Activated CD8-positive, alpha-beta memory T cell treated with anti-CD3 and anti-CD28 coated beads for 4 hours (primary cell): ENCODE measurements at regions not wholly inside any gene's neighbourhood (a gene's known extent, or its start where the extent isn't known, plus 50 kb on each side); places are given as distances from the start of the nearest gene placed in this dataset.

ENCODE experiments used
- DNase-seq, 2 donors: peaks; one replicate each; pipeline ENCODE4 v3.0.0-alpha.2; 2020; ENCODE audit warnings: low read depth in 2 of 2

DNA sequence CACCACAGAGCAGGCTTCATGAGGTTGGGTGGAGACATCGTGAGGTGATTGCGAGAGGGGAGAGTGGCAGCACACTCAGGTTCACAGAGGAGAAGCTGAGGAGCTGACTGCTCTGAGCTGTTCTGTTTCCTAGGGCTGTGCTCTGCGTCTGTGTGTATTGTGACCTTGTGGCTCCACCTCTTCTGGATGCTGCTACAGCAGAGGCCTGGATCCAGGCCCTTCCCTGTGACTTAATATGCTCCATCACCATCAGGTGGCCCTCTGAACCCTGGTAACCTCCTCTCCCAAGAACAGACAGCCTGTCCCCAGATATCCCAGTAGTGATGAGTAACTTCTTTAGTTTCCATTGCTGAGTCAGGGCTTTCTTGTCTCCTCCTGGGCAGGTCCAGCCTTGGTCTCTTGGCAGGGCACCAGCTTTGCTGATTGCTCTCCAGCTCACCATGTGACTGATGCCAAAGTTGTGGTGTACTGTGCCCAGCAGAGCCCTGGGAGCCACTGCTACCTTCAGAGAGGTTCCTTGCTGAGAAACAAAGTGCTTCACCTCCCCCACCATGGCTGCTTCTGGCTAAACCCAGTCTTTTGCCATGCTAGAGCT is 212.8 kb upstream of the CHD1 start:
- DNase-seq = no peak

DNA sequence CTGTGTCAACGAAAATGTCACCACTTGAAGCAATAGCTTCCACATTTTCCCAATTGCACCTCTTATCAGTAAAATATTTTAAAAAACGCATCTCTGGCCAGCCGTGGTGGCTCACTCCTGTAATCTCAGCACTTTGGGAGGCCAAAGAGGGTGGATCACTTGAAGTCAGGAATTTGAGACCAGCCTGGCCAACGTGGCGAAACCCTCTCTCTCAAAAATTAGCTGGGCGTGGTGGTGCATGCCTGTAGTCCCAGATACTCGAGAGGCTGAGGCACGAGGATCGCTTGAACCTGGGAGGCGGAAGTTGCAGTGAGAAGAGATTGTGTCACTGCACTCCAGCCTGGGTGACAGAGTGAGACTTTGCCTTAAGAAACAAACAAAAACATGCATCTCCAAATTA is 210.1 kb upstream of the CHD1 start:
- DNase-seq = no peak

DNA sequence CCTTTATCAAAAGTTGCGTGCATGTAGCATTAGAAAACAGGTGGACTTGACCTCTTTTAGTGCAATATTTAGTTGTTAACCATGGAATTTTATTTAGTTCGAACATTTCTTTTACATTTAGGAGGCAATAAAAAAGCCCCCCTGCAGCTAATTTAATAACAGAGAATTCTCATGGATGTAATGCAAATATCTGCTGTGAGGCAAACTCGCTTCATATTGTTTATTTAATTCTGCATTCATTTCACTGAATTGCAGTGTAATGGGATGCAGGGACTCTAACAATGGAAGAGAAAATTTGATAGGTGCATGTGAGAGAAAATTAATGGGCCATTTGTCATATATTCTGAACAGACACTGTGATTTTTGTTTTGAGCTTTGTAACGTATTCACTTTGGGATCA is 205.1 kb upstream of the CHD1 start:
- DNase-seq = no peak

DNA sequence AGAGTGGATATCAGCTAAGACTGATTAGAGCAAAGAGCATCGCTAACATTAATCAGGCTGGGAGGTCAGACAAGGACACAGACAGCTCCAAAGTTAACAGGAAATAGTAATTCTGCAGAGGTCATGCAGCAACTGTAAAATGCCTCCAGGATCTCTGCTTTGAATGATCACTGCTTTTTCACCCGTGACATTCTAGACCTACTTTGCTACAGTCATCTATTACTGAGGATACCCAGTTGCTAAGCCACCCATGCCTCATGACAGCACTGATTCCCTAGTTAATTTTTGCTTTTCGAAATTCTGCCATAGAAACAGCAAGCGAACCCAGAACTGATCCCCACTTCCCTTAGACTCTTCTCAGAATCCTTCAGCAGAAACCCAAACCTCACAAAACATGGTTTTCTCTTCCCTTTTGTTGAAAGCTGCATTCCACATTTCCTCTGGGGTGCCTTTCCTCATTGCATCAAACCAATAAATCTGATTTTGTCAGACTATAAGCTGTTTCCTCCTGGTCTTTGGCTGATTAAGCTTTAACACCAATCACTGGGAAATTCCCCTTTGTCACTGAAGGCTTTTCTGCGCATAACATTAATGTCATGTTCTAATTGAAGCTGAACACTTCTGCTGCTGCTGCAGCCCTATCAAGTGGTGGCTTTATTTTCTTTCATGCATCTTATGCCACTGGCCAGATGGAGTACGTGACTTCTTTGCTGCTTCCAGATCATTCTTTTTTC is 201.1 kb upstream of the CHD1 start:
- DNase-seq = no peak

DNA sequence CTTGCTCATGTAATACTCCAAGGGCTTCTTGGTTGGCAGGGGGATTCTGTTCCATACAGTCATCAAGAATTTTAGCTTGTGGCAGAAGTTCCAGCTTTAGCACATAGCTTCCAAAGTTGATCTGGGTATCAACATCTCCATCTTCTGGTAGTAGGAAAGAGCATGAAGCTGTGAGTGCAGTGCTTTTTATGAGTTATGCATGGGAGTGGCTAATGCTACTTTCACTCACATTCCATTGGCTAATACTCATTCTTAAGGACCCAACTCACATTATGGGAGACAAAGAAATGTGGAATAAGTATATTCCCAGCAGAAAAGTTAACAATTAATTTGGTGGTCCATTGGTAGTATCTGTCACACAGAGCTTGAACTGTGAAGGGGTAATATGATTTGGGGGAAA is 194.2 kb upstream of the CHD1 start:
- no peak for DNase-seq

DNA sequence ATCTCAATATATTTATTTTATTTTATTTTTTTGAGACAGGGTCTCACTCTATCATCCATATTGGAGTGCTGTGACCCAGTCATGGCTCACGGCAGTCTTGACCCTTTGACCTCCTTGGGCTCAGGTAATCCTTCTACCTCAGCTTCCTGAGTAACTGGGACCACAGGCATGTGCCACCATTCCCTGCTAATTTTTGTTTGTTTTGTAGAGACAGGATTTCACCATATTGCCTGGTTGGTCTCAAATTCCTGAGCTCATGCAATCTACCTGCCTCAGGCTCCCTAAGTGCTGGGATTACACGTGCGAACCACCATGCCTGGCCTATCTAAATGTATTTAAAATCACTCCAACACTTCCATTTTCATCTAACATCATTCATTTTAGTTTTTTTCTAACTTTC is 190.5 kb upstream of the CHD1 start:
- no peak for DNase-seq

DNA sequence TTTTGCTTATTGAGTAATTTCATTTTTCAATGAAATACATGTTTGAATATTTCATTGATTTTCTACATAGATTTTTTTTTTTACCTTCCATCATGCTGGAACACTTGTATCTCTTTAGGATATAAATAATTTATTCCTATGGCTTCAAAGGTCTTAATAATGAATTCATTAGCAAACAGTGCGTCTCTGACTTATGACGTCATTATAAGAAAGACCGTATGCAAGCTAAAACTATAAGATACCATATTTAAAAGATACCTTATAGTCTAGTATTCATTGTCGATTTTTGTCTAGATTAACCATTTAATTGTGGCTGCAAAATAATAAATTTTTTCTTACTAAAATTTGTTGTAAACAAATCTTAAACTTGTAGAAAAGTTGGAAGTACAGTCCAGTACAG is 187.7 kb upstream of the CHD1 start:
- no peak for DNase-seq

DNA sequence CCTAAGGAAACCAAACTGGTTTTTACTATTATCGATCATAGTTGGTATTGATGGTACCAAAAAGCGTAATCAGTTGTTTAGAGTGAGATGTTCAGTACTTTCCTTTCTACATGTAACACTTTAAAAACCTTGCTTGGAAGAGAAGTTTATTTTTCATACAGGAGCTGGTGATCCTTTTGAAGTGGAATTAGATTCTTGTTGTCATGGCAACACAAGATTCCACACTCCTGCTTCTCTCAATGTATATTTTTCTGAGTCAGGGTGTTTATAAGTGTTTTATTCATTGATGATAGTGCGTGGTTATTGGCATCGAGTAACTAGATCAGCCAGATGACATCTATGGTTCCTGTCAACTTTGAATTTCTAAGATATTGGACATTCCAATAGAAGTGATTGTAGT is 181.1 kb upstream of the CHD1 start:
- DNase-seq = no peak

DNA sequence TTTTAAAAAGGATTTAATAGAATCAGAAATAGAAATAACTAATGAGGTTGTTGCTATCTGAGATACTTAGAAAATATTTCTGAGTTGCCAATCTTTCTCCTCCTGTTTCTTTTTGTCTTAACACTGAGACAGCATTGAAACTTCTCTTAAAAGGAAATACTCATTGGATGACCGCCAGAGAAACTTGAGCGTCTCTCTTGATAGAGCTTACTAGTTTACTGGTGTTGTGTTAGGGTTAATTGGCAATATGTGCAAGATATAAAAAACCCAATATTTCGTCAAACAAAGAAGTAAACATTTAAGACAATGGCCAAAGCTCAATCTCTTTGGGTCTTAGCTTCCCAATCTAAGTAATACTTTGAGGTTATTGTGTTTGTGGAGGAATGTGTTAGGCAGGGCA is 176.4 kb upstream of the CHD1 start:
- DNase-seq = no peak

DNA sequence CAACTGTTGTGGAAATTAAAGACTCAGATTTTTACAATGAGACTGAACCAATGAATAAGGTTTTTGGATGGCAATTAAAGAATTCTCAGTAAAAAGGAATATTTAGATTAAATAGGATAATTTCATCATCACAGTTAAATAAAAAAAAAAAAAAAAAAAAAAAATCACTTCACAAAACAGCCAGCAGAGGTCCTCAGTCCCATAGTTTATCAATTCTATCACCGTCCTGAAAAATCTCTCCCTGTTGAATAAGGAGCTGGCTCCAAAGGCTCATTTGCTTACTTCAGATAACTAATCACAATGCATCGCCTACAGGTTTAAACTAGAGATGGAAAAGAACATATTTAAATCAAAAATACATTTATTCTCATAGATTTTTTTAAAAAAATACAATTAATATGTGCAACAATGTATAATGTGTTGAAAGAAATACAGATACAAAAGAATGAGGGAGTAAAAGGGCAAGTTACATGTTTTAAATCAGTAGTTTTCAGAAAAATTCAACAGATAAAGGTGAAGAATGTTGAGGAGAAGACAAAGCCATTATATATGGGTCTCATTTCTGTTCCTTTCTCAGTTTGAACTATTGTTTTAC is 175.8 kb upstream of the CHD1 start:
- no peak for DNase-seq

DNA sequence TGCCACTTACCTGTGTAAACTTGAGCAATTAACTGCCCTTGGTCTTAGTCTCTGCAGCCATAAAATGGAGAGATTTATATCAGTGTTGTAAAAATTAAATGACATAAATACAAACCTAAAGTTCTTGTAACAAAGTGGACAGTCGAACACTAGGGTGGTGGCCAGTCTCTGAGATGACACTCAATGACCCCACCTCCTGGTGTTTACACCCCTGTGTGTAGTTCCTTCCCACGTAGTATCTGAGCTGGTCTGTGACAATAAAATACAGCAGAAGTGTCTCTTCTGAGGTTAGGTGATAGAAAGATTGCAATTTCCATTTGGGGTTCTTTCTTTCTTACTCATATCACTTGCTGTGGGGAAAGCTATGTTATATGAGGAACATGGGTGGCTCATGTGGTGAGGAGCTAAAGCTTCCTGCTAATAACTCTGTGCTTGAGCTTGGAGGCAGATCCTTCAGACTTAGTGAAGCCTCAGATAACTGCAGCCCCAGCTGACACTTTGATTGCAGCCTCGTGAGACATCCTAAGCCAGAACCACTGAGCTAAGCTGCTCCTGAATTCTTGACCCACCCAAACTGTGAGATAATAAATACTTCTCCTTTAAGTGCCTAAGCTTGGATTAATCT is 173.4 kb upstream of the CHD1 start:
- DNase-seq = no peak

DNA sequence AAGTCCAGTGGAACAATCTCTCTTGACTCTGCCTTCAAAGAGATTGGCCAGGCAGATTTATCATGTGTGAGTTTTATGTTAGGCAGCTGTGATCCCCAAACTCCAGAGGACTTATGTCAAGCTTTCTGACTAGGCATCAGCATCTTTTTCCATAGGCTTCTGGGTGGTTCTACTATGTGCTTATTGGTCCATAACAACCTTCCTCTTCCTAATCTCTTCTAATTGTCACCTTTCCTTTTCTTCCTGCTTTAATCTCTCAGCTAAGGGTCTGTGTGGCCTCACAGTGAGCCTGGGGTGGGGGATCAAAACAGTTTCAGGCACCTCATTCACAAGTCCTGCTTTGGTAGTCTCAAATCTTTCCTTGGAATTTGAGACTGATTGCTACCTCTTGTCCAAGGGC is 170.9 kb upstream of the CHD1 start:
- no peak for DNase-seq

DNA sequence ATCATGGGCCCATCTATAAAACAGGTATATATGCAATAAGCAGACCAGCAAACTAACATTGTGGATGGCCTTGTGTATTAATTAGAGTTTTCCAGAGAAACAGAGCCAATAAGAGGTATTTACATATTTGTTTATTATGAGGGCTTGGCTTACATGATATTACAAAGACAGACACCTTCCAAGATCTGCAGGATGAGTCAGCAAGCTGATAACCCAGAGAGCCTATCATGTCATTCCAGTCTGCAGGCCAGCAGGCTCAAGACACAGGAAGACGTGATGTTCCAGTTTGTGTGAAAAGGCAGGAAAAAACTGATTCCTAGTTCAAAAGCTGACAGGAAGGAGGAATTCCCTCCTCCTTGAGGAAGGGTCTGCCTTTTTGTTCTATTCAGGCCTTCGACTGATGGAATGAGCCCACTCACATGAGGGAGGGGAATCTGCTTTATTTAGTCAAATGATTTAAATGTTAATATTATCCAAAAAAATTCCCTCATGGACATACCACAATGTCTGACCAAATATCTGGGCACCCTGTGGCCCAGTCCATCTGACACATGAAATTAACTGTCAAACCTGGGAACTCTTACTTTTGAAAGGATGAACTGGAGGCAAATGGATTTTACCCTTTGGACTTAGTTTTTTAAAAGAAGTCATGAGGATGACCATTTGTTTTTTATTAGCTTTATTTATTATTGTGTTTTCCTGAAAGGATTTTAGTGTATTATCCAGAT is 161.2 kb upstream of the CHD1 start:
- no peak for DNase-seq

DNA sequence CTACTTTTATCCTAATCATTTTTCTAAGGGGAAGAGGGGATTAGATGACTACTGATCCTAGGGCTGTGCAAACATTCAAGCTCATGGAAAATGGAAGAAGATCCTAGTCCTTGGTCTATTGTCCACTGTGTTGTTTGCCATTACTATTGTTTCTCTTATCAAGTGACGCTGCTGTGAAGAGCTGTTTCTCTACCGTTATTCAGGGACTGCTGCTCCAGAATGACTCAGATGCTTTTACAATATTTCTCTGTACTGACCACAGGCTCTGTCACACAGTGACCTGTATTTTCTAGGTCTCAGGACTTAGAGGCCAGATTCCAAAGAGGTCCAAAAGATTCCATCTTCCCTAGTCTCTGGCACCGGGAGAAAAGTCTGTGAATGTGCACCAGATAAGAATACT is 159.5 kb upstream of the CHD1 start:
- DNase-seq = no peak

DNA sequence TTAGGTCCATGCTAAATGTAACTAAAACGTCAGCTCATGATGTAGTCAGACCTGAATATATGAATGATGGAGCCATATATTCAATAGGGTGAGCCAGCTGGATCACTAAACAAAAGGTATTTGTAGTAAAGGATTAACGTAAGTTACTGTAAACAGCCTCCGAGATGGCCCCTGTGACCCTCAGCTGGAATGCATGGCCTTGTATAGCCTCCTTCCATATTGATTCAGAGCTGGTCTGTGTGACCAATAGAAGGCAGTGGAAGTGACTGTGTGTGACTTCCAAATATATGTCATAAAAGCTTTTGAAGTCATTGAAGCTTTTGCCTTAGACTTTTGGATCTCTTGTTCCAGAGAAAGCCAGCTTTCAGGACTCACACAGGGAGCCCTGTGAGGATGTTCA is 154.4 kb upstream of the CHD1 start:
- DNase-seq = no peak

DNA sequence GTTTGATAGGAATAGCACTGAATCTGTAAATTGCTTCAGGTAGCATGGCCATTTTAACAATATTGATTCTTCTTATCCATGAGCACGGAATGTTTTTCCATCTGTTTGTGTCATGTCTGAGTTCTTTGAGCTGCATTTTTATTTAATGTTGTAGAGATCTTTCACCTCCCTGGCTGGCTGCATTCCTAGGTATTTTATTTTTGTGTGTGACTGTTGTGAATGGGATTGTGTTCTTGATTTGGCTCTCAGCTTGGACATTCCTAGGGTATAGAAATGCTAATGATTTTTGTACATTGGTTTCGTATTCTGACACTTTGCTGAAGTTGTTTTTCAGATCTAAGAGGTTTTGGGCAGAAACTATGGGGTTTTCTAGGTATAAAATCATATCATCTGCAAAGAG is 152.9 kb upstream of the CHD1 start:
- DNase-seq = no peak

DNA sequence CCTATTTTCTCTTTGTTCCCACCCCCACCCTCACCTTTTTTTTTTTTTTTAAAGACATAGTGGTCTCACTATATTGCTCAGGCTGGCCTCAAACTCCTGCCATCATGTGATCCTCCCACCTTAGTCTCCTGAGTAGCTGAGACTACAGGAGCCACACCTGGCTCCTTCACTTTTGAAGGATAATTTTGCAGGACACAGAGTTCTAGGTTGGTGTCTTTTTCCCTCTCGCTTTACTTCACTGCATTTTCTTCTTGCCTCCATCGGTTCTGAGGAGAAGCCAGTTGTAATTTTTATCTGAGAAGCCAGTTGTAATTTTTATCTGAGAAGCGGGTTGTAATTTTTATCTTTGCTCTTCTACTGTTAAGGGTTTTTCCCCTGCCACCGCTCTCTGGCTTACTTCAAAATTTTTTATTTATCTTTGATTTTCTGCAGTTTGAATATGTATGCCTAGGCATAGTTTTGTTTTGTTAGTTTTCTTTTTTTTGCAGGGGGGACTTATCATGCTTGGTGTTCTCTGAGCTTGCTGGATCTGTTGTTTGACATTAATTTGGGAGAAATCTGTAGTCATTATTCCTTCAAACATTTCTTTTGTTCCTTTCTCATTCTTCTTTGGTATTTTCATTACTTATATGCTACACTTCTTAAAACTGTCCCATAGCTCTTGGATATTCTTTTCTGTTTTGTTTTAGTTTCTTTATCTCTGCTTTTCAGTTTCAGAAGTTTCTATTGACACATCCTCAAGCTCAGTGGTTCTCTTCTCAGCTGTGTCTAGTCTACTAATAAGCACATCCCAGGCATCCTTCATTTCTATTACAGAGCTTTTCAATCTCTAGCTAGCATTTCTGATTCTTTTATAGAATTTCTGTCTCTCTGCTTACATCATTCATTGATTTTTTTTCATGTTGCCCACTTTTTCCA is 148.2 kb upstream of the CHD1 start:
- no peak for DNase-seq

DNA sequence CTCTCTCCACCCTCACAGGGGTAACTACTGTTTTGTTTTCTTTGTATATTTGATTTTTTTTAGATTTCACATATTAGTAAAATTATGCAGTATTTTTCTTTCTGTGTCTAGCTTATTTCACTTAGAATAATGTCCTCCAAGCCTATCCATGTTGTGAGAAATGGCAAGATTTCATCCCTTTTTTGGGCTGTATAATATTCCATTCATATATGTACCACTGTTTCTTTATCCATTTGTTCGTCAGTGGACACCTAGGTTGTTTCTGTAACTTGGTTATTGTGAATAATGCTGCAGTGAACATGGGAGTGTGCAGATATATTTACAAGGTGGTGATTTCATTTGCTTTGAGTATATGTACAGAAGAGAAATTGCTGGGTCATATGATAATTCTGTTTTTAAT is 144.0 kb upstream of the CHD1 start:
- no peak for DNase-seq

DNA sequence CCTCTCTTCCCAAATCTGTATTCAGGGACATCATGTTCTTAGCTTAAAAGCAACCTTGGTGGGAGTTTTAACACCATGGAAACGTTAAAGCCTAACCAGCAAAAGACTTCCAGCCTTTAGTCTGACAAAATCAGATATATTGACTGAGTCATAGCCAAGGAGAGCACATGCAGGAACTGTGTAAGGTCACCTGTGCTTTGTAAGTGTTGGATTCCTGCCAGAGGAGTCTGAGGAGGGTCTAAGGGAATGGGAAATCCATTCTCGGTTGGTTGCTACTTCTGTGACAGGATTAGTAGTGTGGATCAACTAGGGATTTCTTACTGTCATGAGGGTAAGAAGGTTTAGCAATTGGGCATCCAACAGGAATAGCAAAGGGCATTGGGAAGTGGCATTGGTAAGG is 142.0 kb upstream of the CHD1 start:
- no peak for DNase-seq

DNA sequence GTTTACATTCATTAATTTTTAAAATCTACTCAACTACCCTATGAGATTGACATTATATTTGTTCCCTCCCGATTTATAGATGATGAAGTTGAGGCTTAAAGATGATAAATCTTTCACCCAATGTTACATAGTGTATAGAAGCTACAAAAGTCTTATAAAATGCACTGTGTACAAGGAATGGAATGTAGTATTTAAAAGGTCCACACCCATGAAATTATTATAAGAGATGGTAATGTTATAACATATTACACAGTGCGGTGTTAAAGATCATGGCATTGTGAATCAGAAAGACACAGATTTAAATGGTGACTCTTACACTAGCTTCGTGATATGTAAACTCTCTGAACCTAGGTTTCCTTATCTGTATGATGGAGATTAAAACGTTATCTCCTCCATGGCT is 141.6 kb upstream of the CHD1 start:
- no peak for DNase-seq

DNA sequence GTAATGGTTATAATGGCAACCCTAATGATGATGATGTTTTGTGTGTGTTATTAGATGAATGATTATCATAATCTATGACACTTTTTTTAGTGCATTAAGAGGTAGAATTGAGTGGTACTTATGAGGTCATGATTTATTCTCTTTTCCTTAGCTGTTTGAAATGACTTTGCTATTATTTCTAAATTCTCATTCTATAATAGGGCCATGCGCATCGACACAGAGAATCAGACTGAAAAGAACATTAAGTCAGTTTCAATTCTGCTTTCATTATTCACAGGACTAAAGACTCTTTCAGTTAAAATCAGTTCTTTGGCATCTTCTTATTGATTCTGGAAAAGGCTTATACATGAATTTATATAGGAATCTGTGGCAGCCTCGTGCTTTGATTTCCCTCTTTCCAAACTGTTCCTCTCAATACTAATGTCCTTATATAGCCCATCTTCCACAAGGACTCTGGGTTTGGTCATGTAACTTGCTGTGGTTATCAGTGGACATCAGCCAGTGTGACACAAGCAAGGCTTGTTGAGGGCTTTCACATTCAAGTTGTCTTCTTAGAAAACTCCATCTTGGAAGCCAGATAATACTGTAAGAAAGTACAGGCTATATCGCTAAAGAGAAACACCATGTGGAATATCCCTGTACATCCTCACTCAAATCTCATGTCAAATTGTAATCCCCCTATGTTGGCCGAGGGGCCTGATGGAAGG is 140.3 kb upstream of the CHD1 start:
- no peak for DNase-seq
